H1 (cell line): ENCODE measurements at regions not wholly inside any gene's neighbourhood (a gene's known extent, or its start where the extent isn't known, plus 50 kb on each side); places are given as distances from the start of the nearest gene placed in this dataset.

Experiments used
- CTCF ChIA-PET: fragments of 300-600 bp; sonication (Branson Sonifier 250); formaldehyde crosslinking; loops from one replicate; lab custom pipeline; 2021; ENCODE audit not compliant: partially characterized antibody; lab: Charles Lee
- POLR2A ChIA-PET: fragments of 300-600 bp; sonication (Branson Sonifier 250); formaldehyde crosslinking; loops from one replicate; lab custom pipeline; 2021; ENCODE audit warnings: inconsistent platforms; ENCODE audit not compliant: partially characterized antibody; lab: Charles Lee
- DNase-seq, 2 experiments: peaks; one replicate each; pipeline versions ENCODE4 v3.0.0 to v3.0.0-alpha.2; 2010 to 2022; ENCODE audit warnings: low spot score in 2 of 2, low read depth in 1 of 2, mixed read lengths in 1 of 2
- FAIRE-seq: peaks from 2 replicates; lab custom pipeline; 2011; peaks lifted over from hg19 to GRCh38; lab: Jason Lieb, UNC
- H2AFZ ChIP-seq: 2 replicates; pipeline ENCODE4 v1.8.1; 2012; ENCODE audit warnings: low read length, inconsistent platforms
- H2AK5ac ChIP-seq: 2 replicates; pipeline ENCODE4 v1.6.1; 2013; ENCODE audit warnings: low read depth, low read length
- H2BK120ac ChIP-seq: replicated peaks from 2 replicates; pipeline ENCODE3; 2013; ENCODE audit warnings: low read depth, low read length, inconsistent platforms
- H2BK12ac ChIP-seq: 2 replicates; pipeline ENCODE4 v1.6.1; 2013; ENCODE audit warnings: low read depth, low read length
- H2BK15ac ChIP-seq: 2 replicates; pipeline ENCODE4 v1.6.1; 2013; ENCODE audit warnings: low read length
- H2BK20ac ChIP-seq: 2 replicates; pipeline ENCODE4 v1.6.1; 2013; ENCODE audit warnings: low read length
- H2BK5ac ChIP-seq: 2 replicates; pipeline ENCODE4 v1.6.1; 2013; ENCODE audit warnings: low read depth, low read length
- H3K14ac ChIP-seq: 2 replicates; pipeline ENCODE4 v1.6.1; 2013; ENCODE audit warnings: inconsistent platforms; ENCODE audit not compliant: insufficient read length
- H3K18ac ChIP-seq: 2 replicates; pipeline ENCODE4 v1.6.1; 2013; ENCODE audit warnings: low read length; ENCODE audit errors: extremely low read depth
- H3K23ac ChIP-seq: 2 replicates; pipeline ENCODE4 v1.6.1; 2013; ENCODE audit warnings: inconsistent platforms; ENCODE audit not compliant: insufficient read length
- H3K23me2 ChIP-seq: 2 replicates; pipeline ENCODE4 v1.6.1; 2013; ENCODE audit warnings: low read depth, low read length
- H3K27ac ChIP-seq: 2 replicates; pipeline ENCODE4 v1.6.1; 2011; ENCODE audit warnings: low read depth, low read length, inconsistent platforms
- H3K27me3 ChIP-seq, 4 experiments: replicated peaks in 1 of 4; 1 replicate in 1 of 4; 2 replicates in 3 of 4; pipeline versions ENCODE4 v1.6.1 to v1.8.1; 2011 to 2013; ENCODE audit warnings: low read length in 3 of 4, mild to moderate bottlenecking in 3 of 4, inconsistent platforms in 2 of 4, mixed read lengths in 2 of 4, moderate library complexity in 1 of 4; ENCODE audit not compliant: control insufficient read depth in 3 of 4, insufficient read depth in 3 of 4; ENCODE audit errors: extremely low read depth in 1 of 4
- H3K36me3 ChIP-seq, 4 experiments: 2 replicates each; pipeline versions ENCODE4 v1.6.1 to v1.8.1; 2011 to 2013; ENCODE audit warnings: mild to moderate bottlenecking in 4 of 4, low read length in 3 of 4, moderate library complexity in 2 of 4, control low read depth in 1 of 4, inconsistent platforms in 1 of 4; ENCODE audit not compliant: insufficient read depth in 4 of 4, control insufficient read depth in 2 of 4
- H3K4ac ChIP-seq: replicated peaks from 2 replicates; pipeline ENCODE3; 2013; ENCODE audit warnings: low read length, low read depth, mixed read lengths, inconsistent platforms; ENCODE audit not compliant: insufficient read length
- H3K4me1 ChIP-seq, 4 experiments: replicated peaks in 1 of 4; 1 replicate in 1 of 4; 2 replicates in 3 of 4; pipeline versions ENCODE4 v1.6.1 to v1.8.1; 2011 to 2013; ENCODE audit warnings: low read length in 3 of 4, inconsistent platforms in 2 of 4, mixed read lengths in 1 of 4; ENCODE audit not compliant: insufficient read depth in 4 of 4, control insufficient read depth in 3 of 4
- H3K4me2 ChIP-seq, 2 experiments: 2 replicates each; pipeline versions ENCODE4 v1.6.1 to v1.8.1; 2011 to 2013; ENCODE audit warnings: low read depth in 2 of 2, low read length in 2 of 2, control low read depth in 1 of 2, inconsistent platforms in 1 of 2, mild to moderate bottlenecking in 1 of 2; ENCODE audit not compliant: insufficient read depth in 1 of 2
- H3K4me3 ChIP-seq, 4 experiments: fragments of 200-600, 300-600 bp in 1 of 4; sonication (generic), shearing (Covaris generic), sonication (Bioruptor Twin) in 1 of 4; 2 replicates each; pipeline versions ENCODE4 v1.5.1 to v1.8.1; 2011 to 2016; ENCODE audit warnings: low read length in 4 of 4, low read depth in 3 of 4, control low read depth in 2 of 4, inconsistent platforms in 2 of 4, mild to moderate bottlenecking in 2 of 4, mixed read lengths in 1 of 4, moderate library complexity in 1 of 4; ENCODE audit not compliant: insufficient read depth in 2 of 4; ENCODE audit errors: extremely low read depth in 1 of 4
- H3K56ac ChIP-seq: replicated peaks from 2 replicates; pipeline ENCODE3; 2013; ENCODE audit warnings: low read depth, mild to moderate bottlenecking, mixed read lengths, low read length, inconsistent platforms; ENCODE audit not compliant: insufficient read length
- H3K79me1 ChIP-seq: 2 replicates; pipeline ENCODE4 v1.6.1; 2013; ENCODE audit warnings: low read depth, low read length, control low read depth
- H3K79me2 ChIP-seq, 2 experiments: 2 replicates each; pipeline versions ENCODE4 v1.6.1 to v1.8.1; 2012 to 2013; ENCODE audit warnings: low read length in 2 of 2, mild to moderate bottlenecking in 2 of 2, inconsistent platforms in 1 of 2; ENCODE audit not compliant: insufficient read depth in 2 of 2, control insufficient read depth in 1 of 2
- H3K9ac ChIP-seq, 4 experiments: replicated peaks in 1 of 4; 1 replicate in 1 of 4; 2 replicates in 3 of 4; pipeline versions ENCODE4 v1.6.1 to v1.8.1; 2011 to 2013; ENCODE audit warnings: low read depth in 3 of 4, low read length in 3 of 4, control low read depth in 2 of 4, mild to moderate bottlenecking in 2 of 4, moderate library complexity in 2 of 4, inconsistent platforms in 1 of 4; ENCODE audit errors: extremely low read depth in 1 of 4
- H3K9me3 ChIP-seq, 2 experiments: 2 replicates each; pipeline versions ENCODE4 v1.6.1 to v1.8.1; 2012 to 2013; ENCODE audit warnings: mild to moderate bottlenecking in 2 of 2, moderate library complexity in 2 of 2, control low read depth in 1 of 2, inconsistent platforms in 1 of 2, low read depth in 1 of 2, low read length in 1 of 2, mixed read lengths in 1 of 2; ENCODE audit not compliant: insufficient read depth in 2 of 2
- H4K20me1 ChIP-seq, 2 experiments: replicated peaks in 1 of 2; 2 replicates each; pipeline versions ENCODE3 to v1.8.1; 2011 to 2013; ENCODE audit warnings: inconsistent platforms in 2 of 2, low read length in 2 of 2, mild to moderate bottlenecking in 1 of 2; ENCODE audit not compliant: insufficient read depth in 2 of 2, control insufficient read depth in 1 of 2
- H4K5ac ChIP-seq: 2 replicates; pipeline ENCODE4 v1.6.1; 2013; ENCODE audit warnings: low read length, low read depth, mixed read lengths, inconsistent platforms; ENCODE audit not compliant: insufficient read length
- H4K8ac ChIP-seq: 2 replicates; pipeline ENCODE4 v1.8.0; 2013; ENCODE audit warnings: mild to moderate bottlenecking, moderate library complexity, low read length, inconsistent platforms; ENCODE audit not compliant: insufficient read depth; ENCODE audit errors: extremely low read depth
- H4K91ac ChIP-seq: replicated peaks from 2 replicates; pipeline ENCODE3; 2013; ENCODE audit warnings: low read length, mixed read lengths, inconsistent platforms; ENCODE audit not compliant: insufficient read length
- CHD1 ChIP-seq: IDR thresholded peaks from 2 replicates; pipeline ENCODE4 v1.6.1; 2012; ENCODE audit warnings: low read depth, low read length, improper control_type of control experiment
- EGR1 ChIP-seq: IDR thresholded peaks from 2 replicates; pipeline ENCODE4 v1.6.1; 2011; ENCODE audit warnings: low read depth, low read length, borderline replicate concordance
- KDM5A ChIP-seq: fragments of 200-600 bp; IDR thresholded peaks from 2 replicates; pipeline ENCODE4 v1.7.1; 2012; ENCODE audit warnings: mild to moderate bottlenecking, low read length, inconsistent platforms, mixed read lengths
- NANOG ChIP-seq: IDR thresholded peaks from 2 replicates; pipeline ENCODE4 v1.6.1; 2011; ENCODE audit warnings: low read length, low read depth, mild to moderate bottlenecking, inconsistent platforms; ENCODE audit not compliant: insufficient read depth, poor library complexity, severe bottlenecking
- PHF8 ChIP-seq: fragments of 200-600 bp; sonication (generic); conservative IDR thresholded peaks from 2 replicates; pipeline ENCODE4 v1.7.1; 2012; ENCODE audit warnings: low read depth, mild to moderate bottlenecking, inconsistent platforms, low read length, moderate library complexity
- POU5F1 ChIP-seq: IDR thresholded peaks from 2 replicates; pipeline ENCODE4 v1.6.1; 2011; ENCODE audit warnings: low read depth, mild to moderate bottlenecking, low read length, moderate library complexity
- RAD21 ChIP-seq, 2 experiments: IDR thresholded peaks in 1 of 2; conservative IDR thresholded peaks in 1 of 2; 2 replicates each; pipeline ENCODE4 v1.6.1; 2011; ENCODE audit warnings: low read depth in 2 of 2, low read length in 2 of 2, improper control_type of control experiment in 1 of 2, inconsistent platforms in 1 of 2, mild to moderate bottlenecking in 1 of 2, moderate library complexity in 1 of 2
- RBBP5 ChIP-seq: IDR thresholded peaks from 2 replicates; pipeline ENCODE4 v1.7.1; 2012; ENCODE audit warnings: low read depth, mild to moderate bottlenecking, inconsistent platforms, low read length, moderate library complexity, borderline replicate concordance
- SAP30 ChIP-seq: fragments of 300-600 bp; sonication (generic); IDR thresholded peaks from 2 replicates; pipeline ENCODE4 v1.7.1; 2012; ENCODE audit warnings: low read length, moderate library complexity, mild to moderate bottlenecking, inconsistent platforms; ENCODE audit not compliant: insufficient read depth, insufficient replicate concordance
- SIN3A ChIP-seq, 2 experiments: IDR thresholded peaks in 1 of 2; conservative IDR thresholded peaks in 1 of 2; 2 replicates each; pipeline ENCODE4 v1.6.1; 2011 to 2012; ENCODE audit warnings: low read length in 2 of 2, improper control_type of control experiment in 1 of 2, low read depth in 1 of 2, mild to moderate bottlenecking in 1 of 2
- SUZ12 ChIP-seq: fragments of 200-600 bp; sonication (generic); IDR thresholded peaks from 2 replicates; pipeline ENCODE4 v1.6.1; 2012; ENCODE audit warnings: mild to moderate bottlenecking, inconsistent platforms, low read length, moderate library complexity, mixed read lengths
- WGBS, 2 experiments: shearing (Covaris generic) in 1 of 2; methylation state at CpG; one replicate each; pipeline versions ENCODE4 v1.1.6 to v1.1.7; 2013 to 2015; ENCODE audit warnings: low lambda C conversion rate in 2 of 2, mixed read lengths in 2 of 2, inconsistent platforms in 1 of 2, low coverage in 1 of 2, missing lambda C conversion rate in 1 of 2; ENCODE audit not compliant: insufficient replicate concordance in 2 of 2, insufficient coverage in 1 of 2, insufficient read length in 1 of 2; ENCODE audit errors: extremely low coverage in 1 of 2, missing lambda C conversion rate in 1 of 2; 5-methylcytosine and 5-hydroxymethylcytosine counted together

- Histone ChIP-seq H3K36me3 (no peaks in the 10 kb centered on the region), H4K20me1 (no peaks in the 10 kb centered on the region), H4K8ac (no peak overlapping the region), H3K56ac (no peak overlapping the region), H2BK15ac (no peak overlapping the region), H3K23ac (no peak overlapping the region), H3K9me3 (peaks cover 7 to 11% of the 10 kb centered on the region in 2 experiments), H3K4ac (no peak overlapping the region), H3K4me2 (no peak overlapping the region), H3K14ac (no peak overlapping the region), H2AFZ (no peak overlapping the region), H3K4me3 (no peak overlapping the region), H2BK120ac (no peak overlapping the region), H2BK5ac (no peak overlapping the region), H3K79me1 (no peaks in the 10 kb centered on the region), H3K23me2 (no peaks in the 10 kb centered on the region), H4K91ac (no peak overlapping the region), H3K9ac (no peak overlapping the region), H3K79me2 (no peaks in the 10 kb centered on the region), H3K4me1 (no peaks in the 10 kb centered on the region), H3K18ac (no peak overlapping the region), H2AK5ac (no peak overlapping the region), H3K27ac (no peak overlapping the region), H2BK20ac (no peak overlapping the region), H4K5ac (no peak overlapping the region), H3K27me3 (no peaks in the 10 kb centered on the region), H2BK12ac (no peak overlapping the region)
- ChIA-PET CTCF (interaction anchor here (1.0 kb wide), 1 partner anchor 160 kb away, joined by 3 read pairs; no protein-coding TSS in a partner anchor), POLR2A (interaction anchor here (1.3 kb wide), 1 partner anchor 9 kb away, joined by 5 read pairs; no protein-coding TSS in a partner anchor)
- 89% methylated on average over 9 of the region's 9 CpGs; no CpG with 5 or more reads in 1 of the 2 experiments for WGBS, 2 experiments
- DNase-seq (no peak), FAIRE-seq (no peak)
- TF ChIP-seq RBBP5 (no peak), EGR1 (no peak), RAD21 (IDR thresholded peaks at IDR 0.05 in 1 of 2, conservative IDR thresholded peaks at IDR 0.05 in 1 of 2; ENCODE audit: low read depth in 2 of 2, low read length in 2 of 2) (no peak), SAP30 (no peak), POU5F1 (no peak), SIN3A (conservative IDR thresholded peaks at IDR 0.05 in 1 of 2, IDR thresholded peaks at IDR 0.05 in 1 of 2; ENCODE audit: low read depth in 1 of 2, low read length in 2 of 2) (no peak), KDM5A (no peak), SUZ12 (no peak), NANOG (no peak), PHF8 (no peak), CHD1 (no peak)
These were observed 447.4 kb downstream of the COG6 start for GRCh38 chr13:40102854-40103253.
